Erythroblast (primary cell): ENCODE measurements at regions not wholly inside any gene's neighbourhood (a gene's known extent, or its start where the extent isn't known, plus 50 kb on each side); places are given as distances from the start of the nearest gene placed in this dataset.
"Not testable (repeated sequence)": the region's sequence is repeated elsewhere in the genome, so short reads cannot be mapped to it uniquely, and the experiment has no call there.

Experiments
- DNase-seq, 2 experiments: peaks; one replicate each; lab custom pipeline; 2025; lab: John Stamatoyannopoulos, UW
- GATA1 ChIP-seq: IDR thresholded peaks from 2 replicates; pipeline ENCODE4 v1.6.1; 2011; ENCODE audit warnings: low read depth, mild to moderate bottlenecking, control low read depth, low read length, moderate library complexity
- POLR2A ChIP-seq: IDR thresholded peaks from 2 replicates; pipeline ENCODE4 v1.6.1; 2011; ENCODE audit warnings: mild to moderate bottlenecking, low read length

DNA sequence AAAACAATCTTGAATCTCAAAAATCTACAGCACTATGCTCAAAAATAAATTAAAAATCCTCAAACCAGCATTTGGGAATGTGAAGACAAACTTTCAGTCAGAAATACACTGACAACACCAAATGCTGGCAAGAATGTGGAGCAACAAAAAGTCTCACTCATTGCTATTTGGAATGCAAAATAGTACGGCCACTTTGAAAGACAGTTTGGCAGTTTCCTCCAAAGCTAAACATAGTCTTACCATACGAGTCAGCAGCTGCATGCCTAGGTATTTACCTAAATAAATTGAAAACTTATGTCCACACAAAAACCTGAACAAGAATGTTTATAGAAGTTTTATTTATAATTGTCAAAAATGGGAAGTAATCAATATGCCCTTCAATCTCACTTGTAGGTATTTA is 904.2 kb upstream of the LRRC4C start:
- no peak for TF ChIP-seq GATA1
- TF ChIP-seq POLR2A = no peak
- no peak for DNase-seq

DNA sequence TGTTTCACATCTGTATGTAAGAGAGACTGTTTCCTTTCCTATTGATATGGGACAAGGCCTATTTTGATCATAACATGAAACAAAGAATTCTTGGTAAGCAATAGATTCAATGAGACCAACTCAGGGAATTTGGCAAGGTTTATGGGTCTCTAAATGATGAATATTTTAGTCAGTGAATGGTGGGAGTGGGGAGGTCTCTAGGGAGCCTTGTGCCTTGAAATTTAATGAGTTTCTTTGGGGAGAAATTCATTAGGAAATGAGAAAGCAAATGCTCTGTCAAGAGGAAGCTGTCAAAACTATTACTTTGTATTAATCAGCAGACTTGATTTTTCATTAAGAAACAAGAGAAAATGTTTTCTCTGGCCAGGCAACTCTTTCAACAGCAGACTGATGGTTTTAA is 921.7 kb upstream of the API5 start:
- no peak for TF ChIP-seq GATA1
- no peak for TF ChIP-seq POLR2A
- no peak for DNase-seq

DNA sequence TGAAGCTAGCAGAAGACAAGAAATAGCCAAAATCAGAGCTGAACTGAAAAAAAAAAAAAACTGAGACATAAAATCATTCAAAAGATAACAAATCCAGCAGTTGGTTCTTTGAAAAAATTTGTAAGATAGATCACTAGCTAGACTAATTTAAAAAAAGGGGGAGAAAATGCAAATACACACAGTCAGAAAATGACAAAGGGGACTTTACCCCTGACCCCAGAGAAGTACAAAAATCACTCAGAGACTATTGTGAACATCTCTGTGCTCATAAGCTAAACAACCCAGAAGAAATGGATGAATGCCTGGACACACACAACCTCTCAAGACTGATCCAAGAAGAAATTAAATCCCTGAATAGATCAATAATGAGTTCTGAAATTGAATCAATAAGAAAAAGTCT is 914.3 kb upstream of the API5 start:
- DNase-seq = no peak
- TF ChIP-seq POLR2A = no peak
- no peak for TF ChIP-seq GATA1

DNA sequence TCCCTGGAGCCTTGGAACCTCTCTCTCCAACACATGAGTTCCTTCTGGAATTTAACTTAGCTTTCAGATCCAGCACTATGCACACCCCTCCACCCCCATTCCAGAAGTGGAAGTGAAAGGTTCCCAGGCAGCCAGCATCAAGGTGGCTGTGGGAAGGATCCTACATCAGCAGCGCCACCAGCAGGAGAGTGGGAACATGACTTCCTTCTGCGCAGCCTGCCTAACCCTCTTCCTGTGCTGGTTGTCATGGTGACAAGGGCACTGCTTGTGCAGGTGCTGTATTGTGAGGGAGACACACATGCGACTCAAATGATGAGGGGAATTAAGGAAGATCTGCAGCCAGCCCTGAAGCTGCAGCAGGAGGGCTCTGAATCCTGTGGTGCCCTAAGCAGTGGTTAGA is 904.5 kb upstream of the API5 start:
- no peak for DNase-seq
- TF ChIP-seq GATA1 (no peak), POLR2A (no peak)

DNA sequence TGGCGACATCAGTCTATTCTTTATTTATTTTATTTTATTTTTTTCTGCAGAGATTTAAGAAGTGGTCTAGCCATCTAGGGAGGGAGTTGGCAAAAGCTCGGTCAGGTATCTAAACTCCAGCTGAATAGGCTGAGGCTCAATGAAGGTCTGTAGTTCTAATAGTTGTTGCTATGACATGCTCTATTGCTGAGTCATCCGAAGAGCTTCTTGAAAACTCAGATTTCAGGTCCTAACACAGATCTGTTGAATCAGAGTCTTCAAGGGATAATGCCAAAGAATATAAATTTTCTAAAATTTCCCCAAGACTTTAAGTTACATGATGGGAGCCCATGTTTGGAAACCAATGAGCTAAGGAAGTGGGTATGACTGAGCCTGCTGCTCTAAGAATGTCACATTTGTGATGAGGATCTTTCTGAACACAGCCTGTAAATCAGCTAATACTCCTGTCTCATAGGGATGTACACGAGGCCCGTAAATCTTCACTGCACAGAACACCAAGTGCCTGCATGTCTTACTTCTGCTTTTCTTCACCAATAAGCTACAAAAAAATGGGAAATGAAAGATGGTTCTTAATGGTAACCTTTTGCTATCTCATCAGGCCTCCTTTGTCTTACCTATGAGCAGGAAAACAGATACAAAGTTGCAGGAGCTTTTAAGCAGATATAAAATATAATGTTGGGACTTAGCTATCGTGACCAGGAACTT is 901.4 kb upstream of the API5 start:
- TF ChIP-seq GATA1 (no peak), POLR2A (no peak)
- no peak for DNase-seq

DNA sequence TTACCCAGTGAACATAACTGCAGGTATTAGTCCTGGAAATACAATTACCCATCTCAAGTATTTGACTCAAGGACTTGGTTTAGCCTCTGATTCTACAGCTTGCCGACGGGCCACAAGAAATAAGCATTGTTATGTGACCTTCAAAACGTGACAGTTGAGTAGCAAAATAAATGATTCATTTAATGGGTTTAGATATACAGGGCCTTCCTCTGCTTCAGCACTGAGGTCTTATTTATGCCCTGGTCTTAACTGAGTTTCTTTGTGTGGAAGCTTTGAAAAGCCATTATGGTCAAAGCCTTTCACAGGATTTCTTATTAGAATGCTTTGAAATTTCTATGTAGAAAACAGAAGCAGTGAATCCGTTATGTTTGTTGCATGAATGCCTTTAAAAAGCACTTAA is 899.2 kb upstream of the API5 start:
- no peak for DNase-seq
- TF ChIP-seq GATA1 (no peak), POLR2A (no peak)

DNA sequence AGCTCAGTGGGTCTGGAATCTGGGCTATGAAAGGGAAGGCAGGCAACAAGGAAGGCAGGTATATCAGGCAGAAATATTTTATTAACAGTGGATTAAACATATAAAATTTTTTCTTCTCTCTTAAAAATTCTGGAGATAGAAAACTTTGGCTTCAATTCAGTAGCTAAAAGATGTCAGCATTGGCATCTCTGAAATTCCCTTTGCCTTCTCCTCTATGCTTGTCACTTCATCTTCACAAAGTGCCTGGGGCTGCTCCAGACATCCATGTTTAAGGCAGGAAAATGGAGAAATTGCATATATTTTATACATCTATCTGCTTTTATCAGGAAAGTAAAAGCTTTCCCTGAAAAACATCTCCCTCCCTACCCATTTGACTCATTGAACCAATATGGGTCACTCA is 894.1 kb upstream of the API5 start:
- no peak for TF ChIP-seq GATA1
- no peak for TF ChIP-seq POLR2A
- no peak for DNase-seq

DNA sequence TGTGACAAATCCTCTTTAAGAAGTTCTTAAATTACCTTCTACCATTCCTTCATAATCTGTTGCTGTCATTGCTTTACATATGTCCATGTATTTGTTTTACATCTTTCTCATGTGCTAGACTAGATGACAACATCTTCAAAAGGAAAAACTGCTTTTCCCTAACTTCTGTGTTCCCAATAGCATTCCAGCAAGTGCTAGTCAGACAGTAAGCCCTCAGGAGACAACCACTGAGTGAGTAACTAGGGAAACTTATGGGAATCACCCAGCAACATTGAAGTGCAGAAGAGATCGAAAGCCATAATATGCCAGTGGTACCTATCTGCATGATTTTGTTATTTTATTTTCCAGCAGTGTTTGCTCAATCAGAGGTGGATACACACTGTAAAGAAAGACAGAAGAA is 889.7 kb upstream of the API5 start:
- no peak for TF ChIP-seq POLR2A
- no peak for DNase-seq

DNA sequence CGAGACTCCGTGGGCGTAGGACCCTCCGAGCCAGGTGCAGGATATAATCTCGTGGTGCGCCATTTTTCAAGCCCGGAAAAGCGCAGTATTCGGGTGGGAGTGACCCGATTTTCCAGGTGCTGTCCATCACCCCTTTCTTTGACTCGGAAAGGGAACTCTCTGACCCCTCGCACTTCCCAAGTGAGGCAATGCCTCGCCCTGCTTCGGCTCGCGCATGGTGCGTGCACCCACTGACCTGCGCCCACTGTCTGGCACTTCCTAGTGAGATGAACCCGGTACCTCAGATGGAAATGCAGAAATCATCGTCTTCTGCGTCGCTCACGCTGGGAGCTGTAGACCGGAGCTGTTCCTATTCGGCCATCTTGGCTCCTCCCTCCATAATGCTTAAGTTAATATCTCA is 876.9 kb upstream of the API5 start:
- not testable (repeated sequence) for DNase-seq

DNA sequence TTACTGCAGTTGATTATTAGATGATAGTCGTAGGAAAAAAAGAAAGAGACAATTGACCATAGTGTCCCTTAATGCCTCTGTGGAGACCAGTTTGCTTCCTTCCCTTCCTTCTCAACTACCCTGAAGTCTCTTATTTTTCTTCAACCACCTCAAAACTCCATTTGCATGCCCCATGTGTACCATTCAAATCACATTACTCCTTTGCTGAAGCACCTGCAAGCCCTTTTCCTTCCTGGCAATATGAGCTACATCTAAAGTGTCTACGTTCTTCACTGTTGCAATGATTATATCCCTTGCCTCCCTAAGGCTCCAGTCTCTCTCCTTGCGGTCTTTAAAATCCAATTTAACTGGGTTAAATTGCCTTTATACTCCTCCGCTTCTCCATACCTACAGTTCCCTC is 867.4 kb upstream of the API5 start:
- TF ChIP-seq GATA1 (no peak), POLR2A (no peak)
- DNase-seq = no peak

DNA sequence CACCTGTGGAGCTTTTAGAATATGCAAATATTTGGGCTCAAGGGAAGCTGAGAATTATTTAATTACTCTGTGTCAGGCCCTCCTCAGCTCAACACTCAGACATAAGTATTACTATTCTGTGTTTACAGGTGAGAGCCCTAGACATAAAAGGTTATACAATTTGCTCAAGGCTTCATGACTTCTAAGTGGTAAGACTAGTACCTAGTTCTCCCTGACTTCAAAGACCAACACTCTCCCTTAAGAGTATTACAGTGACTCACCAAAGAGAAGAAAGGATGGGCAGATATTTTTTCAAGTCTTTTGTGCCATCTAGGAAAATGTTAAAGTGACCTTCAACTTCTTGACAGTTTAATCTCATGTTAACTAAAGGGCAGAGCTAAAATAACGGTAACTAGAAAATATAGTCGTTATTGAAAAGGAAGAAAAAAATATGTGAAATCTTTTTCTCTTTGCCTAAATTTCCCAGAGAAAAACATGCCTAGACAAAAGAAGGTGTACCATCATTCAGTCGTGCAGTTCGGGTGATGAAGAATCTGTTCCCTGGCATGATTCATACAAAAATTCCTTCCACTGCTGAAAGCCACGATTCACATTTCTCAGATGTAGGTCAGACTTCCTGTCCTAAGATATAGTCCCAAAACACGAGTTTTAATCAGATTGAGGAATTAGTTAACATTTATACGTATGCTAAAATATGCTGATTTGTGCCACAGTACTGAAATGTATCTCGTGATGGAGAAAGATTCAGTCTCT is 849.1 kb upstream of the API5 start:
- DNase-seq = no peak
- no peak for TF ChIP-seq POLR2A
- TF ChIP-seq GATA1 = no peak

DNA sequence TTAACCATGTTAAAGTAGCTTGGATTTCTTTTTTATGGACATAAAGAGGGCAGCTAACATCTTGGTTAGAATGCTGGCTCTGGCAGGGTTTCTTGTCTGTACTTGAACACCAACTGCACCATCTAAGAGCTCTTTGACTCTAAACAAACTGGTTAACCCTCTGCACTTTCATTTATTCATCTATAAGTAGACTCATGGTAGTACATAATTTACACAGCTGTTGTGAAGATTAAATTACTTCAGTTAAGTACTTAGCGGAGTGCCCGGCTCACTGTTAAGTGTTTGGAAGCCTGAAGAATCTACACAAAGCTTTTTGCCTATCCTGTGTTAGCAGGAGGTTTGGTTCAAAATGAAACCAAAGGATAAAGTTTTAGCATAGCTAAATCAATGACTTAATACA is 846.2 kb upstream of the API5 start:
- no peak for DNase-seq
- no peak for TF ChIP-seq GATA1
- no peak for TF ChIP-seq POLR2A

DNA sequence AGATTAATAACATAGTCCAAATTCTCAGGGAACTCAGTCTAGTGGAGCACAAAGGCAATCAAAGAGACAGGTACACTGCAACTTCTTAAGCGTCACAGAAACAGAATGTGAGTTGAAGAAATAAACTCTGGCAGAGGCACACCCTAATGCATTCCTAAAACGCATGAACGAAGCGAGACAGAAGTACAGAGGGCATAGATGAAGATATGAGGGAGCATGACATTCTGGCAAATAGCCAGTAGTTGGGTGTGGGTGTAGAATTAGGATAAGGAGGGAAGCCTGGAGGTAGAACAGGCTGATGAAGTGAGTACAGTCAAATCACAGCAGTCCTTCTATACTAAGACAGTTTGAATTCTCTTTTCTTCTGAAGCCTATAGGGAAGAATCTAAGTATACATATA is 838.7 kb upstream of the API5 start:
- no peak for TF ChIP-seq GATA1
- TF ChIP-seq POLR2A = no peak
- DNase-seq = peak in 1 of 2 experiments; percentile 1

DNA sequence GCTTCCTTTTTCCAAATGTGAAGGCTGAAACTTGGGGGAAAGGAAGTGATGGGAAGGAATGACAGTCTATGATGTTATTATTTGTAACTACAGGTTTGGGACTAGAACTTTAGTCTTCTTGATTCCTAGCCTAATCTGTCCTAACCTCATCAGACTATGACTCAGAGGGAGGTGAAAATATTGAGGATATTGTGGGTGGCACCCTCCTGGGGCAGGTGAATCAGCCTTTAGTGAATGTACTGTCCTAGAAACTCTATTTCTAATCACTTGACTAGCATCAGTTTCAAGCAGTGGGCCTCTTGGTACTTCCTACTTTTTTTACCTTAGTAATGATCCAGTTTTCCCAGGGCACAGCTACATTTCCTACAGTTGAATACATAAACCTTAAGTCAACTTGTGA is 829.0 kb upstream of the API5 start:
- TF ChIP-seq GATA1 = no peak
- no peak for TF ChIP-seq POLR2A
- DNase-seq = no peak

DNA sequence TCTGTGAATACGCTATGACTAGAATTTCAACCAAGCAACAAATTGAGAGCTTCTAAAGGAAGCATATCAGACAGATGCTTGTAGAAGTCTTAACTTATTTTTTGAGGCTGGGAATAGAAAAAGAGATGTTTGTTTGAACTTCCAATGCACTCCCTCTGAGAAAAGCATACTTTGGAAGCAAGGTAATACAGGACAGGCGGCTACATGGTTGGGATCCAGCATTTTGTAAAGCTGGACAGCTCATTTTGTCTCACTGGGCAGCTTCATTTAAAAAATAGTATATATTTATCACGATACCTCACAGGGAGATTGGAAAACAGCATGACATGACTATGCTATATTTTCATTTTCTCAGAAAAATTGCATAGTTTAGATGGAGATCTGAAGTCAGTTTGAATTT is 821.3 kb upstream of the API5 start:
- TF ChIP-seq GATA1 = no peak
- no peak for DNase-seq

DNA sequence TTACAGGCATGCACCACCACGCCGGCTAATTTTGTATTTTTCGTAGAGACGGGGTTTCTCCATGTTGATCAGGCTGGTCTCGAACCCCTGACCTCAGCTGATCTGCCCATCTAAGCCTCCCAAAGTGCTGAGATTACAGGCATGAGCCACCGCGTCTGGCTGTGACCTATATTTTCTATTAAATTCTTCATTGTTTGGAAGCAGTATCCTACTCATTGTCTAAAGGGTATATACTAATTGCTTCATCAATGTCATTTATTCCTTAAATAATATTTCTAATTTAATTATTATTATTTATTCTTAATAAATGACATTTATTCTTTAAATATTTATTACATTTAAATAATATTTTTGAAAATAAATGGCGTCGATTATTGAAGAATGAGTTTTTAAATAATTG is 817.3 kb upstream of the API5 start:
- no peak for DNase-seq
- TF ChIP-seq GATA1 (no peak), POLR2A (no peak)
